HG02938 (cell line): ENCODE measurements at regions not wholly inside any gene's neighbourhood (a gene's known extent, or its start where the extent isn't known, plus 50 kb on each side); places are given as distances from the start of the nearest gene placed in this dataset.

Source experiments
- ATAC-seq: cut with Tn5 transposase; IDR thresholded peaks from one replicate; pipeline ENCODE4 v1.9.1; 2021; ENCODE audit warnings: mild to moderate bottlenecking, moderate library complexity; ENCODE audit not compliant: unreplicated experiment

- no peak for ATAC-seq
These were observed 112.8 kb upstream of the PSMD7 start for GRCh38 chr16:74183601-74184360.

- peak; percentile 89 for ATAC-seq
These were observed 126.8 kb upstream of the PSMD7 start for GRCh38 chr16:74169687-74170376.

GRCh38 chr16:74169066-74169465 lies 127.5 kb upstream of the PSMD7 start:
- ATAC-seq, result no peak

- ATAC-seq, result no peak
These were observed 128.2 kb upstream of the PSMD7 start for GRCh38 chr16:74168445-74168844.

- no peak for ATAC-seq
These were observed 130.2 kb upstream of the PSMD7 start for GRCh38 chr16:74166456-74166855.

DNA sequence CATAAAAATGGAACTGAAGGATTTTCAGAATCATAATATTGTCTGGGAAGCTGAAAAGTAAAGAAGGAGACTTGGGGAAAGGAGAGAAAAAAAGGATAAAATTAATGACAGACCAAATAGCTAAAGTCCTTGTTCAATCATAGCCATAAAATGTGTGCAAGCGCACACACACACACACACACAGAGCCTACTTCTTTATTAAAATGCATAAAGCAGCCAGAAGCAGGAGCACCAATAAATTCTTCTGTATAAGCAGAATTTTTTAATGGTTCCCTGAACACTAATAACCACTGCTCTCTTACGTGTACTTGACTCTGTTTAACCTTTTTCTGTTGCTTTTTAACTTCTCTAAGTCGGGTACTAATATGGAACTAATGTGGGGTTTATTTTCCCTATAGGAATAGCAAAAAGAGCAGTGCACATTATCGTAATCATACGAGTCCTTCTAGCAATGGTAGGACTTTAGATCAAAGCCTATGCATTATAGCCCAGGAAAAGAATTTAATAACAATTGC lies 131.0 kb upstream of the PSMD7 start:
- ATAC-seq, result no peak

- no peak for ATAC-seq
These were observed 135.9 kb upstream of the PSMD7 start for GRCh38 chr16:74160759-74161158.

DNA sequence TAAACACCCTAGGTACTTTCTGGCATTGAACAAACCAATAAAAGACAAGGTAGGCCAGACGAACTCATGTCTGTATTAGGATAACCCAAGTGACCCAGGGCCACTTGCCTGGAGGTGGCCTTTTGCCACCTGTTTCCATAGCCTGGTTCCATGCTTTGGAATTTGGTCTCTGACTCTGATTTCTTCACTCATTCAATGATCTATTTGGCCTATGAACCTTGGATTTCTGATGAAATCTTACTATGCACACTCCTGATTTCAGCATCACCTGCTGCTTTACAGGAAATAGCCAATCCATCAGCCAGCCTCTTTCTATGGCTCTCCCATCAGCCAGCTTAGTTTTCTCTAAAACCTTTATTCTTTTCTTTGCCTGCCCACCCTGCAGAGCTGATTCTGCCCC lies 142.8 kb upstream of the PSMD7 start:
- ATAC-seq, result no peak

- ATAC-seq, result no peak
These were observed 150.0 kb upstream of the PSMD7 start for GRCh38 chr16:74146643-74147042.

GRCh38 chr16:74143171-74143570 lies 153.4 kb upstream of the PSMD7 start:
- ATAC-seq, result no peak

DNA sequence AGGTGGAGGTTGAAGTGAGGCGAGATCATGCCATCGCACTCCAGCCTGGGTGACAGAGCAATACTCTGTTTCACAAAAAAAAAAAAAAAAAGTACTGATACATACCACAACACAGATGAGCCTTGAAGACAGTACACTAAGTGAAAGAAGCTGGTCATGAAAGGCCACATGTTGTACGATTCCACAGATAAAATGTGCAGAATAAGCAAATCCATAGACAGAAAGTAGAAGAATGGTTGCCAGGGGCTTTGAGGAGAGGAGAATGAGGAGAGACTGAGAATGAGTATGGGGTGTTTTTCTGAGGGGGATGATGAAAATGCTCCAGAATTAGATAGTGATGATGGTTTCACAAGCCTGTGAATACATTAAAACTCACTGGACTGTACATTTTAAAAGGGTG lies 155.6 kb upstream of the PSMD7 start:
- no peak for ATAC-seq

- no peak for ATAC-seq
These were observed 156.1 kb upstream of the PSMD7 start for GRCh38 chr16:74140557-74140956.

- no peak for ATAC-seq
These were observed 172.8 kb upstream of the PSMD7 start for GRCh38 chr16:74123826-74124225.

- ATAC-seq, result no peak
These were observed 173.4 kb upstream of the PSMD7 start for GRCh38 chr16:74123195-74123594.

DNA sequence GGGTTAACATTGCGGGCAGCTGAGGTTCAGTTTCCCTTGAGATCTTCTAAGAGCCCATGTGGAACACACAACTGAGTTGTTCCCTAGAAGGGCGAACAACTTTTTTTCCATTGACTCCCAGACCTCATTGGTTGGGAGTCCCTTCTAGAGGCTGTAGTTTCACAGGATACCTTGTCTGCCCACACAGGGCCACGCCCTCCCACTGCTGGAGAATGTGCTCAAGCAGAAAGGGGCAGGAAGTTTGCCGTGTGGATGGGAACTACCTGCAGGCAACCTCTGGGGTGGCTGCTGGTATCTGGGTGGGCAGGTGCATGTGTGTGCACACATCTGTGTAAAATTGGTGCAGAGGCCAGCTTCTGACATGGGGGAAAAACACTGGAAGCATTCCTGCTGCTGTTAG lies 178.8 kb upstream of the PSMD7 start:
- ATAC-seq, result no peak

DNA sequence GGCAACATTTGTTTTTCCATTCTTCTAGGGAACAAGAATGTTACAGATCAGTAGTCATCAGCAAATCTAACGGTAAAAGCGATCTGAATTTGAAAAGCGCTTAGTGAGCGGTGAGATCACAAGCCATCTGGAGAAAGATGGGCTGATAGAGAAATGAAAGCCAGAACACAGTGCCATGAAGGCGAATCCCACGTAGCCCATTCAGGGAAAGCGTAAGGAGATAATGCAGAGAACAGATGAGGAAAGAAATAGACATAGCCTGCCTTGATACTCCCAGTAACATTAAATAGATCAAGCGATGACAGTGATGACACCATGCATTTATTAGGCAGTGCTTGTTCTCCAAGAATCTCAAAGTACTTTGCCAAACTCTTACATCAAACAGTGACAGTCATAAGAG lies 183.1 kb upstream of the PSMD7 start:
- no peak for ATAC-seq

GRCh38 chr16:74111456-74111982 lies 185.1 kb upstream of the PSMD7 start:
- ATAC-seq, result no peak

GRCh38 chr16:74107795-74108610 lies 188.6 kb upstream of the PSMD7 start:
- ATAC-seq, result peak; percentile 62

DNA sequence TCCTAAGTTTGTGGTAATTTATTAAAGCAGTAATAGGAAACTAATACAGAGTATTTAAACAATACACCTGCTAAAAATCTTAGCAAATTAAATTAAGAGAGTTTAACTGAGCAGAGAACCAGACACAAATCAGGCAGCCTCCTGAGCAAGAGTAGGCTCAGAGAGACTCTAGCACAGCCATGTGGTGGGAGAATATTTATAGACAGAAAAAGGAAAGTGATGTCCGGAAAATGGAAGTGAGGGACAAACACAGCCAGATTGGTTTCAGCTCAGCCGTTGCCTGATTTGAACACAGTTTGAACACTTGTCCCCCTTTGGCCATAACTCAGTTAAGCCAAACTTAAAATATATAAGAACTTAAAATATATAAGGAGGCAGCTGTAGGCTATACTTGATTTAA lies 192.6 kb upstream of the PSMD7 start:
- no peak for ATAC-seq

GRCh38 chr16:74101379-74102137 lies 195.1 kb upstream of the PSMD7 start:
- ATAC-seq, result no peak
